GM23338 (cell line): ENCODE measurements at regions not wholly inside any gene's neighbourhood (a gene's known extent, or its start where the extent isn't known, plus 50 kb on each side); places are given as distances from the start of the nearest gene placed in this dataset.

Source experiments
- ATAC-seq: fragments of 200-7000 bp; cut with Tn5 transposase; 3 replicates; pipeline ENCODE4 v1.9.1; 2020
- DNase-seq: peaks from one replicate; pipeline ENCODE4 v3.0.0-alpha.2; 2015; ENCODE audit warnings: low spot score
- H2AFZ ChIP-seq: fragments of 200-600 bp; sonication (generic); 2 replicates; pipeline ENCODE4 v1.8.0; 2016; ENCODE audit warnings: antibody characterized with exemption, mild to moderate bottlenecking, moderate library complexity
- H3F3A ChIP-seq: fragments of 200-600 bp; sonication (generic); replicated peaks from 2 replicates; pipeline ENCODE4 v1.8.0; 2017; ENCODE audit warnings: antibody characterized with exemption, mixed run types, low read depth
- H3K27ac ChIP-seq: fragments of 200-600 bp; sonication (generic); 2 replicates; pipeline ENCODE4 v1.6.1; 2016; ENCODE audit warnings: low read depth
- H3K27me3 ChIP-seq: fragments of 200-600 bp; sonication (generic); 2 replicates; pipeline ENCODE4 v1.8.0; 2016; ENCODE audit warnings: mild to moderate bottlenecking, mixed run types, moderate library complexity; ENCODE audit not compliant: insufficient read depth
- H3K36me3 ChIP-seq: fragments of 200-600 bp; sonication (generic); 2 replicates; pipeline ENCODE4 v1.8.0; 2016; ENCODE audit warnings: mild to moderate bottlenecking; ENCODE audit not compliant: insufficient read depth
- H3K4me1 ChIP-seq: fragments of 200-600 bp; sonication (generic); 2 replicates; pipeline ENCODE4 v1.8.0; 2016; ENCODE audit warnings: mild to moderate bottlenecking, moderate library complexity; ENCODE audit not compliant: insufficient read depth
- H3K4me2 ChIP-seq: fragments of 200-600 bp; sonication (generic); 2 replicates; pipeline ENCODE4 v1.7.1; 2017; ENCODE audit warnings: mixed run types
- H3K4me3 ChIP-seq: fragments of 200-600 bp; sonication (generic); 2 replicates; pipeline ENCODE4 v1.6.1; 2016; ENCODE audit warnings: mixed run types
- H3K79me2 ChIP-seq: fragments of 200-600 bp; sonication (generic); replicated peaks from 2 replicates; pipeline ENCODE4 v1.8.0; 2017; ENCODE audit warnings: mild to moderate bottlenecking; ENCODE audit not compliant: insufficient read depth
- H3K9me2 ChIP-seq: fragments of 200-600 bp; sonication (generic); 2 replicates; pipeline ENCODE4 v1.8.0; 2017; ENCODE audit not compliant: insufficient read depth
- H4K20me1 ChIP-seq: fragments of 200-600 bp; sonication (generic); replicated peaks from 2 replicates; pipeline ENCODE4 v1.8.0; 2017; ENCODE audit warnings: mild to moderate bottlenecking; ENCODE audit not compliant: insufficient read depth
- H3K27ac Mint-ChIP-seq: 2 replicates; pipeline ENCODE4 v1.8.0; 2020; ENCODE audit warnings: inconsistent platforms, mild to moderate bottlenecking, moderate library complexity, mixed read lengths
- H3K27me3 Mint-ChIP-seq: 3 replicates; pipeline ENCODE4 v1.8.0; 2022; ENCODE audit warnings: low read depth, mild to moderate bottlenecking, moderate library complexity, mixed read lengths, inconsistent platforms; ENCODE audit not compliant: insufficient read depth, poor library complexity
- H3K36me3 Mint-ChIP-seq: 3 replicates; pipeline ENCODE4 v1.8.0; 2021; ENCODE audit warnings: low read depth, mild to moderate bottlenecking, inconsistent platforms, moderate library complexity, mixed read lengths
- H3K4me1 Mint-ChIP-seq: 3 replicates; pipeline ENCODE4 v1.8.0; 2020; ENCODE audit warnings: mild to moderate bottlenecking, inconsistent platforms, mixed read lengths
- H3K4me3 Mint-ChIP-seq: 3 replicates; pipeline ENCODE4 v1.8.0; 2021; ENCODE audit warnings: moderate library complexity, mild to moderate bottlenecking, inconsistent platforms, mixed read lengths
- H3K9me3 Mint-ChIP-seq: 3 replicates; pipeline ENCODE4 v1.8.0; 2020; ENCODE audit warnings: moderate library complexity, mild to moderate bottlenecking, inconsistent platforms, mixed read lengths
- CREB1 ChIP-seq: fragments of 250-450 bp; sonication (Bioruptor Pico); IDR thresholded peaks from 2 replicates; pipeline ENCODE4 v1.5.0; 2020; ENCODE audit warnings: low read depth, mild to moderate bottlenecking, moderate library complexity
- EZH2 ChIP-seq: fragments of 200-600 bp; sonication (generic); IDR thresholded peaks from one replicate; pipeline ENCODE4 v1.8.0; 2017; ENCODE audit warnings: antibody characterized with exemption, mild to moderate bottlenecking, low read depth; ENCODE audit not compliant: unreplicated experiment
- EZH2phosphoT487 ChIP-seq: fragments of 200-600 bp; sonication (generic); IDR thresholded peaks from one replicate; pipeline ENCODE4 v1.8.1; 2018; ENCODE audit warnings: antibody characterized with exemption; ENCODE audit not compliant: unreplicated experiment
- JUNB ChIP-seq: IDR thresholded peaks from one replicate; pipeline ENCODE4 v1.6.1; 2016; ENCODE audit warnings: antibody characterized with exemption; ENCODE audit not compliant: unreplicated experiment
- NANOG ChIP-seq: IDR thresholded peaks from 2 replicates; pipeline ENCODE4 v1.6.1; 2016; ENCODE audit warnings: antibody characterized with exemption, borderline replicate concordance
- POLR2AphosphoS5 ChIP-seq: IDR thresholded peaks from 2 replicates; pipeline ENCODE4 v1.6.1; 2016; ENCODE audit warnings: antibody characterized with exemption, low read depth
- STAT1 ChIP-seq: IDR thresholded peaks from one replicate; pipeline ENCODE4 v1.6.1; 2016; ENCODE audit warnings: antibody characterized with exemption; ENCODE audit not compliant: unreplicated experiment
- ZNF331 ChIP-seq: fragments of 250-450 bp; sonication (Bioruptor Pico); IDR thresholded peaks from 2 replicates; pipeline ENCODE4 v1.5.0; 2020; ENCODE audit warnings: low read depth, mild to moderate bottlenecking, moderate library complexity
- TF ChIP-seq, protein P1 (sequence below): IDR thresholded peaks from 2 replicates; pipeline ENCODE4 v1.6.1; 2016; ENCODE audit warnings: antibody characterized with exemption
- TF ChIP-seq, protein P2 (sequence below): IDR thresholded peaks from one replicate; pipeline ENCODE4 v1.6.1; 2018; ENCODE audit warnings: antibody characterized with exemption; ENCODE audit not compliant: unreplicated experiment
- TF ChIP-seq, protein P3 (sequence below): fragments of 250-450 bp; sonication (Bioruptor Pico); IDR thresholded peaks from 2 replicates; pipeline ENCODE4 v1.5.0; 2020; ENCODE audit warnings: mild to moderate bottlenecking, moderate library complexity

DNA sequence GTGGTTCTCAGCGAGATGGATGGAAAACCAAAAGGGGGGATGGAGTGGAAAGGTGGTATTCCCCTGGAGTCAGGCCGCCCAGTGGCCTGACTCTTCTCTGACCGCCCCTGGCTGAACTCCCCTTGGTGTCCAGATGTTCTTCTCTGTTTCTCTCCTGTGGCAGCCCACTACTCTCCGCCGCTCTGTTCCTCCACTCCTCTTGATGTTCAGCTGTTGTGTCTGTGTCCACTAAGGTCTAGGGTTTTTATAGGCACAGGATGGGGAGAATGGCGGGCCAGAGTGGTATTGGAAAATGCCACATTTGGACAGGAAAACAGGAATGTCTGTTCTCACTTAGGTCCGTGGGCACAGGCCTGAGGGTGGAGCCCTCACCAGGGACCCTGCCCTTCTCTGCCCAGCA, 954.3 kb upstream of the MBL2 start:
- Histone ChIP-seq H3K9me2 (peaks cover 3% of the 10 kb centered on the region; the same call in 1 of the 2 replicates), H3K27me3 (no peaks in the 10 kb centered on the region), H3K4me2 (no peak overlapping the region), H3K4me1 (no peaks in the 10 kb centered on the region), H4K20me1 (no peaks in the 10 kb centered on the region), H3K27ac (no peak overlapping the region), H3K79me2 (no peaks in the 10 kb centered on the region), H2AFZ (0 out of 2 replicates have a peak overlapping the region, but pooled peaks have one; percentile 54), H3F3A (no peaks in the 10 kb centered on the region), H3K36me3 (no peaks in the 10 kb centered on the region), H3K4me3 (no peak overlapping the region)
- Mint-ChIP-seq H3K27ac (no peak overlapping the region), H3K4me1 (no peaks in the 10 kb centered on the region), H3K9me3 (0 out of 3 replicates have a peak, but pooled peaks cover 4% of the 10 kb centered on the region), H3K27me3 (peaks cover 8% of the 10 kb centered on the region), H3K4me3 (no peak overlapping the region), H3K36me3 (no peaks in the 10 kb centered on the region)
- ATAC-seq (no peak), DNase-seq (no peak)
- no peak for TF ChIP-seq JUNB

DNA sequence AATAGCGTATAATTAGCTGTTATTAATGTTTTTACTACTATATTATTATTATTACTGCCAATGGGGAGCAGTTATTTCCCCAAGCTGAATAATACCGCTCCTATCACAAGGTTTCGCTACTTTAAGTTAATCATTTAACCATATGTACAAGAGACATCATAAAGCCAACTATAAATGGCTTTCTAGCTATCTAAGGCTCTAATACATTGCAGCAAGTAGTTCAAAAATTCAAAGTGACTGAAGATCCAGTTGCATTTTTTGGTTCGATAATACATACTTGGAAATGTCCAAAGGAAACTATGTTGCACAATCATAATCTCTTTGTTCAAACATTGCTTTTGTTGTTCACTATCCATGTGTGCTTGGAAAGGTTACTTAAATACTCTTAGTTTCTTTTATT, 952.0 kb upstream of the MBL2 start:
- Mint-ChIP-seq H3K4me1 (no peaks in the 10 kb centered on the region), H3K4me3 (no peak overlapping the region), H3K36me3 (no peaks in the 10 kb centered on the region), H3K27me3 (peaks cover 4% of the 10 kb centered on the region), H3K27ac (no peak overlapping the region), H3K9me3 (no peaks in the 10 kb centered on the region)
- DNase-seq (no peak), ATAC-seq (no peak)
- no peak overlapping the region for H3K4me3 ChIP-seq
- no peak overlapping the region for H3K4me2 ChIP-seq
- no peaks in the 10 kb centered on the region for H4K20me1 ChIP-seq
- H3K27me3 ChIP-seq, result no peaks in the 10 kb centered on the region
- no peaks in the 10 kb centered on the region for H3K36me3 ChIP-seq
- H3K79me2 ChIP-seq, result no peaks in the 10 kb centered on the region
- no peaks in the 10 kb centered on the region for H3K4me1 ChIP-seq
- H3K9me2 ChIP-seq, result peaks cover 3% of the 10 kb centered on the region; the same call in 1 of the 2 replicates
- H3F3A ChIP-seq, result no peaks in the 10 kb centered on the region
- H2AFZ ChIP-seq, result no peak overlapping the region
- H3K27ac ChIP-seq, result no peak overlapping the region
- TF ChIP-seq CREB1 (CRISPR knock-in tag) (no peak), STAT1 (no peak), EZH2phosphoT487 (no peak), ZNF331 (CRISPR knock-in tag) (no peak), POLR2AphosphoS5 (no peak), NANOG (no peak), EZH2 (no peak)
- TF ChIP-seq, protein P1, sequence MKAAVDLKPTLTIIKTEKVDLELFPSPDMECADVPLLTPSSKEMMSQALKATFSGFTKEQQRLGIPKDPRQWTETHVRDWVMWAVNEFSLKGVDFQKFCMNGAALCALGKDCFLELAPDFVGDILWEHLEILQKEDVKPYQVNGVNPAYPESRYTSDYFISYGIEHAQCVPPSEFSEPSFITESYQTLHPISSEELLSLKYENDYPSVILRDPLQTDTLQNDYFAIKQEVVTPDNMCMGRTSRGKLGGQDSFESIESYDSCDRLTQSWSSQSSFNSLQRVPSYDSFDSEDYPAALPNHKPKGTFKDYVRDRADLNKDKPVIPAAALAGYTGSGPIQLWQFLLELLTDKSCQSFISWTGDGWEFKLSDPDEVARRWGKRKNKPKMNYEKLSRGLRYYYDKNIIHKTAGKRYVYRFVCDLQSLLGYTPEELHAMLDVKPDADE, result no peak
- TF ChIP-seq, protein P2, sequence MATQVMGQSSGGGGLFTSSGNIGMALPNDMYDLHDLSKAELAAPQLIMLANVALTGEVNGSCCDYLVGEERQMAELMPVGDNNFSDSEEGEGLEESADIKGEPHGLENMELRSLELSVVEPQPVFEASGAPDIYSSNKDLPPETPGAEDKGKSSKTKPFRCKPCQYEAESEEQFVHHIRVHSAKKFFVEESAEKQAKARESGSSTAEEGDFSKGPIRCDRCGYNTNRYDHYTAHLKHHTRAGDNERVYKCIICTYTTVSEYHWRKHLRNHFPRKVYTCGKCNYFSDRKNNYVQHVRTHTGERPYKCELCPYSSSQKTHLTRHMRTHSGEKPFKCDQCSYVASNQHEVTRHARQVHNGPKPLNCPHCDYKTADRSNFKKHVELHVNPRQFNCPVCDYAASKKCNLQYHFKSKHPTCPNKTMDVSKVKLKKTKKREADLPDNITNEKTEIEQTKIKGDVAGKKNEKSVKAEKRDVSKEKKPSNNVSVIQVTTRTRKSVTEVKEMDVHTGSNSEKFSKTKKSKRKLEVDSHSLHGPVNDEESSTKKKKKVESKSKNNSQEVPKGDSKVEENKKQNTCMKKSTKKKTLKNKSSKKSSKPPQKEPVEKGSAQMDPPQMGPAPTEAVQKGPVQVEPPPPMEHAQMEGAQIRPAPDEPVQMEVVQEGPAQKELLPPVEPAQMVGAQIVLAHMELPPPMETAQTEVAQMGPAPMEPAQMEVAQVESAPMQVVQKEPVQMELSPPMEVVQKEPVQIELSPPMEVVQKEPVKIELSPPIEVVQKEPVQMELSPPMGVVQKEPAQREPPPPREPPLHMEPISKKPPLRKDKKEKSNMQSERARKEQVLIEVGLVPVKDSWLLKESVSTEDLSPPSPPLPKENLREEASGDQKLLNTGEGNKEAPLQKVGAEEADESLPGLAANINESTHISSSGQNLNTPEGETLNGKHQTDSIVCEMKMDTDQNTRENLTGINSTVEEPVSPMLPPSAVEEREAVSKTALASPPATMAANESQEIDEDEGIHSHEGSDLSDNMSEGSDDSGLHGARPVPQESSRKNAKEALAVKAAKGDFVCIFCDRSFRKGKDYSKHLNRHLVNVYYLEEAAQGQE, result no peak
- TF ChIP-seq, protein P3, sequence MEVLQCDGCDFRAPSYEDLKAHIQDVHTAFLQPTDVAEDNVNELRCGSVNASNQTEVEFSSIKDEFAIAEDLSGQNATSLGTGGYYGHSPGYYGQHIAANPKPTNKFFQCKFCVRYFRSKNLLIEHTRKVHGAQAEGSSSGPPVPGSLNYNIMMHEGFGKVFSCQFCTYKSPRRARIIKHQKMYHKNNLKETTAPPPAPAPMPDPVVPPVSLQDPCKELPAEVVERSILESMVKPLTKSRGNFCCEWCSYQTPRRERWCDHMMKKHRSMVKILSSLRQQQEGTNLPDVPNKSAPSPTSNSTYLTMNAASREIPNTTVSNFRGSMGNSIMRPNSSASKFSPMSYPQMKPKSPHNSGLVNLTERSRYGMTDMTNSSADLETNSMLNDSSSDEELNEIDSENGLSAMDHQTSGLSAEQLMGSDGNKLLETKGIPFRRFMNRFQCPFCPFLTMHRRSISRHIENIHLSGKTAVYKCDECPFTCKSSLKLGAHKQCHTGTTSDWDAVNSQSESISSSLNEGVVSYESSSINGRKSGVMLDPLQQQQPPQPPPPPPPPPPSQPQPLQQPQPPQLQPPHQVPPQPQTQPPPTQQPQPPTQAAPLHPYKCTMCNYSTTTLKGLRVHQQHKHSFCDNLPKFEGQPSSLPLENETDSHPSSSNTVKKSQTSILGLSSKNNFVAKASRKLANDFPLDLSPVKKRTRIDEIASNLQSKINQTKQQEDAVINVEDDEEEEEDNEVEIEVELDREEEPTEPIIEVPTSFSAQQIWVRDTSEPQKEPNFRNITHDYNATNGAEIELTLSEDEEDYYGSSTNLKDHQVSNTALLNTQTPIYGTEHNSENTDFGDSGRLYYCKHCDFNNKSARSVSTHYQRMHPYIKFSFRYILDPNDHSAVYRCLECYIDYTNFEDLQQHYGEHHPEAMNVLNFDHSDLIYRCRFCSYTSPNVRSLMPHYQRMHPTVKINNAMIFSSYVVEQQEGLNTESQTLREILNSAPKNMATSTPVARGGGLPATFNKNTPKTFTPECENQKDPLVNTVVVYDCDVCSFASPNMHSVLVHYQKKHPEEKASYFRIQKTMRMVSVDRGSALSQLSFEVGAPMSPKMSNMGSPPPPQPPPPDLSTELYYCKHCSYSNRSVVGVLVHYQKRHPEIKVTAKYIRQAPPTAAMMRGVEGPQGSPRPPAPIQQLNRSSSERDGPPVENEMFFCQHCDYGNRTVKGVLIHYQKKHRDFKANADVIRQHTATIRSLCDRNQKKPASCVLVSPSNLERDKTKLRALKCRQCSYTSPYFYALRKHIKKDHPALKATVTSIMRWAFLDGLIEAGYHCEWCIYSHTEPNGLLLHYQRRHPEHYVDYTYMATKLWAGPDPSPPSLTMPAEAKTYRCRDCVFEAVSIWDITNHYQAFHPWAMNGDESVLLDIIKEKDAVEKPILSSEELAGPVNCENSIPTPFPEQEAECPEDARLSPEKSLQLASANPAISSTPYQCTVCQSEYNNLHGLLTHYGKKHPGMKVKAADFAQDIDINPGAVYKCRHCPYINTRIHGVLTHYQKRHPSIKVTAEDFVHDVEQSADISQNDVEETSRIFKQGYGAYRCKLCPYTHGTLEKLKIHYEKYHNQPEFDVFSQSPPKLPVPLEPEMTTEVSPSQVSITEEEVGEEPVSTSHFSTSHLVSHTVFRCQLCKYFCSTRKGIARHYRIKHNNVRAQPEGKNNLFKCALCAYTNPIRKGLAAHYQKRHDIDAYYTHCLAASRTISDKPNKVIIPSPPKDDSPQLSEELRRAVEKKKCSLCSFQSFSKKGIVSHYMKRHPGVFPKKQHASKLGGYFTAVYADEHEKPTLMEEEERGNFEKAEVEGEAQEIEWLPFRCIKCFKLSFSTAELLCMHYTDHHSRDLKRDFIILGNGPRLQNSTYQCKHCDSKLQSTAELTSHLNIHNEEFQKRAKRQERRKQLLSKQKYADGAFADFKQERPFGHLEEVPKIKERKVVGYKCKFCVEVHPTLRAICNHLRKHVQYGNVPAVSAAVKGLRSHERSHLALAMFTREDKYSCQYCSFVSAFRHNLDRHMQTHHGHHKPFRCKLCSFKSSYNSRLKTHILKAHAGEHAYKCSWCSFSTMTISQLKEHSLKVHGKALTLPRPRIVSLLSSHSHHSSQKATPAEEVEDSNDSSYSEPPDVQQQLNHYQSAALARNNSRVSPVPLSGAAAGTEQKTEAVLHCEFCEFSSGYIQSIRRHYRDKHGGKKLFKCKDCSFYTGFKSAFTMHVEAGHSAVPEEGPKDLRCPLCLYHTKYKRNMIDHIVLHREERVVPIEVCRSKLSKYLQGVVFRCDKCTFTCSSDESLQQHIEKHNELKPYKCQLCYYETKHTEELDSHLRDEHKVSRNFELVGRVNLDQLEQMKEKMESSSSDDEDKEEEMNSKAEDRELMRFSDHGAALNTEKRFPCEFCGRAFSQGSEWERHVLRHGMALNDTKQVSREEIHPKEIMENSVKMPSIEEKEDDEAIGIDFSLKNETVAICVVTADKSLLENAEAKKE, result no peak
